Mammary epithelial cell (primary cell): ENCODE measurements at regions not wholly inside any gene's neighbourhood (a gene's known extent, or its start where the extent isn't known, plus 50 kb on each side); places are given as distances from the start of the nearest gene placed in this dataset.
"Not testable (repeated sequence)": the region's sequence is repeated elsewhere in the genome, so short reads cannot be mapped to it uniquely, and the experiment has no call there.

Experiments
- EZH2 ChIP-seq: IDR thresholded peaks from 2 replicates; pipeline ENCODE4 v1.6.1; 2012; ENCODE audit warnings: low read length, inconsistent platforms, borderline replicate concordance
- TF ChIP-seq, protein P1 (sequence below), 2 donors: IDR thresholded peaks in 1 of 2; conservative IDR thresholded peaks in 1 of 2; 2 replicates each; pipeline ENCODE4 v1.5.1; 2011 to 2012; ENCODE audit warnings: inconsistent platforms in 2 of 2, low read length in 2 of 2, mild to moderate bottlenecking in 2 of 2, control low read depth in 1 of 2, low read depth in 1 of 2; ENCODE audit not compliant: insufficient read depth in 1 of 2; ENCODE audit errors: extremely low read depth in 1 of 2

DNA sequence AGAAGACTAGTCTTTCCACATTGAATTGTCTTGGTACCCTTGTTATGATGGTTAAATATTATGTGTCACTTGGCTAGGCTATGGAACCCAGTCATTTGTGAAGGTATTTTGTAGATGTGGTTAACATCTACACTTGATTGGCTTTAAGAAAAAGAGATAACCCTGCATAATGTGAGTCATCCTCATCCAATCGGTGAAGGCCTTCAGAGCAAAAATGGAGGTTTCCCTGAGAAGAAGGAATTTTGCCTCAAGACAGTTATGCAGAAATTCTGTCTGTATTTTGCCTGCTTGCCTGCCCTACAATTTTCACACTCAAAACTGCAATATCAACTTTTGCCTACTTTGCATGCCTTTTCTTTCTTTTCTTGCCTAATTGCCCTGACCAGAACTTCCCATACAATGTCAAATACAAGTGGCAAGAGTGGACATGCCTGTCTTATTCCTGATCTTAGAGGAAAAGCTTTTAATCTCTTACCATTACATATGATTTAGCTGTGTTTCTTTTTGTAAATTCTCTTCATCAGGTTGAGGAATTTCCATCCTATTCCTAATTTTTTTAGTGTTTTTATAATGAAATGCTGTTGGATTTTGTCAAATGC, 84.6 kb upstream of the CDC42EP3 start:
- TF ChIP-seq, protein P1, sequence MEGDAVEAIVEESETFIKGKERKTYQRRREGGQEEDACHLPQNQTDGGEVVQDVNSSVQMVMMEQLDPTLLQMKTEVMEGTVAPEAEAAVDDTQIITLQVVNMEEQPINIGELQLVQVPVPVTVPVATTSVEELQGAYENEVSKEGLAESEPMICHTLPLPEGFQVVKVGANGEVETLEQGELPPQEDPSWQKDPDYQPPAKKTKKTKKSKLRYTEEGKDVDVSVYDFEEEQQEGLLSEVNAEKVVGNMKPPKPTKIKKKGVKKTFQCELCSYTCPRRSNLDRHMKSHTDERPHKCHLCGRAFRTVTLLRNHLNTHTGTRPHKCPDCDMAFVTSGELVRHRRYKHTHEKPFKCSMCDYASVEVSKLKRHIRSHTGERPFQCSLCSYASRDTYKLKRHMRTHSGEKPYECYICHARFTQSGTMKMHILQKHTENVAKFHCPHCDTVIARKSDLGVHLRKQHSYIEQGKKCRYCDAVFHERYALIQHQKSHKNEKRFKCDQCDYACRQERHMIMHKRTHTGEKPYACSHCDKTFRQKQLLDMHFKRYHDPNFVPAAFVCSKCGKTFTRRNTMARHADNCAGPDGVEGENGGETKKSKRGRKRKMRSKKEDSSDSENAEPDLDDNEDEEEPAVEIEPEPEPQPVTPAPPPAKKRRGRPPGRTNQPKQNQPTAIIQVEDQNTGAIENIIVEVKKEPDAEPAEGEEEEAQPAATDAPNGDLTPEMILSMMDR (conservative IDR thresholded peaks at IDR 0.05 in 1 of 2, IDR thresholded peaks at IDR 0.05 in 1 of 2; ENCODE audit: extremely low read depth in 1 of 2, insufficient read depth in 1 of 2, low read depth in 1 of 2, low read length in 2 of 2) = not testable (repeated sequence)
- TF ChIP-seq EZH2 = not testable (repeated sequence)
